Vagina (tissue), 2 donors: ENCODE measurements at regions not wholly inside any gene's neighbourhood (a gene's known extent, or its start where the extent isn't known, plus 50 kb on each side); places are given as distances from the start of the nearest gene placed in this dataset.

Source experiments
- DNase-seq, 2 donors: peaks; one replicate each; pipeline ENCODE4 v3.0.0-alpha.2; 2017; ENCODE audit errors: extremely low spot score in 2 of 2
- H3K27ac ChIP-seq: fragments of 200-600 bp; sonication (generic); one replicate; pipeline ENCODE4 v1.5.1; 2019
- H3K27me3 ChIP-seq: fragments of 200-600 bp; sonication (generic); one replicate; pipeline ENCODE4 v1.5.1; 2019
- H3K36me3 ChIP-seq, 2 donors: fragments of 200-600 bp; sonication (generic); one replicate each; pipeline ENCODE4 v1.5.1; 2017 to 2019
- H3K4me1 ChIP-seq: fragments of 200-600 bp; sonication (generic); one replicate; pipeline ENCODE4 v1.5.1; 2019
- H3K4me3 ChIP-seq, 2 donors: fragments of 200-600 bp; sonication (generic); 1 replicate in 1 of 2; 2 replicates in 1 of 2; pipeline ENCODE4 v1.5.1; 2016 to 2019
- H3K9me3 ChIP-seq: fragments of 200-600 bp; sonication (generic); one replicate; pipeline ENCODE4 v1.5.1; 2019
- CTCF ChIP-seq, 3 experiments: fragments of 450-650 bp in 2 of 3; fragments of 200-600 bp in 1 of 3; sonication (generic) in 1 of 3; IDR thresholded peaks; one replicate each; pipeline ENCODE4 v1.5.1; 2017 to 2019; ENCODE audit warnings: antibody characterized with exemption in 3 of 3, mild to moderate bottlenecking in 2 of 3, moderate library complexity in 2 of 3
- POLR2A ChIP-seq, 2 donors: fragments of 450-650 bp; IDR thresholded peaks; one replicate each; pipeline ENCODE4 v1.6.1; 2017; ENCODE audit warnings: antibody characterized with exemption in 2 of 2, mild to moderate bottlenecking in 2 of 2, moderate library complexity in 2 of 2
- POLR2AphosphoS5 ChIP-seq, 2 donors: sonication (generic); formaldehyde crosslinking; IDR thresholded peaks; one replicate each; pipeline ENCODE4 v1.9.0; 2017; ENCODE audit warnings: antibody characterized with exemption in 2 of 2, mild to moderate bottlenecking in 2 of 2, low read depth in 1 of 2; ENCODE audit not compliant: insufficient read depth in 1 of 2
- intact Hi-C: fragments of 100-400 bp; cut with DNase I; formaldehyde crosslinking; loops from one replicate; pipeline ENCODE4 v1.15.1; 2023

GRCh38 chr1:98104289-98104688 is 183.5 kb upstream of the DPYD start:
- intact Hi-C loops, result no loop called here

GRCh38 chr1:98103617-98104285 is 182.9 kb upstream of the DPYD start:
- no peaks in the 10 kb centered on the region for H3K36me3 ChIP-seq
- no peaks in the 10 kb centered on the region for H3K27me3 ChIP-seq
- no peak for DNase-seq
- no peaks in the 10 kb centered on the region for H3K9me3 ChIP-seq
- TF ChIP-seq POLR2AphosphoS5 (IDR thresholded peaks at IDR 0.05; ENCODE audit: insufficient read depth in 1 of 2, low read depth in 1 of 2) (no peak), CTCF (IDR thresholded peaks at IDR 0.05) (no peak), POLR2A (IDR thresholded peaks at IDR 0.05) (no peak)
- H3K4me1 ChIP-seq, result no peaks in the 10 kb centered on the region
- no peak overlapping the region for H3K27ac ChIP-seq
- H3K4me3 ChIP-seq, result no peak overlapping the region
- intact Hi-C loops, result no loop called here

More at GRCh38 chr1:98104289-98104688, 183.5 kb upstream of the DPYD start:
- TF ChIP-seq POLR2A (IDR thresholded peaks at IDR 0.05) (no peak), POLR2AphosphoS5 (IDR thresholded peaks at IDR 0.05; ENCODE audit: insufficient read depth in 1 of 2, low read depth in 1 of 2) (no peak), CTCF (IDR thresholded peaks at IDR 0.05) (no peak)
- Histone ChIP-seq H3K36me3 (no peaks in the 10 kb centered on the region), H3K27ac (no peak overlapping the region), H3K9me3 (no peaks in the 10 kb centered on the region), H3K4me3 (no peak overlapping the region), H3K27me3 (no peaks in the 10 kb centered on the region), H3K4me1 (no peaks in the 10 kb centered on the region)
- DNase-seq, result no peak

DNA sequence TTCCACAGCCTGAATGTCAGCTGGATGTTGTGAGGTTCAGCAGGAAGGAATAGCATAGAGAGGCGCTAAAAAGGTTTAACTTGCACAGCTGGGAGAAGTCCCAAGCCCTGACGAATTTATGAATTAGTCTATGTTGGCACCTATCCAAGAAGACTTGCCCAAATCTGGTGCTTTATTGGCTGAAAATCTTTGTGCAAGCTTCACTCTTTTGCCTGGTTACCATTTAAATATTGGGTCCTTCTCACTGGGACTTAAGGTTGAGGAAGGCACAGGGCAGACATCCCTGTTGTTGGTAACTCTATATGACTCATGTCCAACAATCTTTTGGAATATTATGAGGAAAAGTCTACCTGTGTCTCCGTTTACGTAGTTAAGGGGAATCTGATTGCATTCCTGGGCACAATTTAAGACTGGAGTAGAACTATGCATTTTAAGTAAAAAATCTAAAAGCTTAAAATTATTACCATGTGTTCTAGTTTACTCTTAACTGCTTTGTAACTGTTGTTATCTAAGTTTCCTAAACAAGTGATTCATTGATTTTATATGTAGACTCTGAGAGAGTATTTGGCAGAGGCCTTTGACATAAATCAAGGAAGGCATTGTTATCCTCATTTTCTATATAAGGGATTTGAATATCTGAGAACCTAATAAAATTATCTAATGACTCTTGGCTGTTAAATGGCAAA is 181.7 kb upstream of the DPYD start:
- DNase-seq, result no peak
- Histone ChIP-seq H3K9me3 (no peaks in the 10 kb centered on the region), H3K27me3 (no peaks in the 10 kb centered on the region), H3K4me1 (no peaks in the 10 kb centered on the region), H3K27ac (no peak overlapping the region), H3K4me3 (no peak overlapping the region), H3K36me3 (no peaks in the 10 kb centered on the region)
- no peak for TF ChIP-seq POLR2A (IDR thresholded peaks at IDR 0.05)
- TF ChIP-seq POLR2AphosphoS5 (IDR thresholded peaks at IDR 0.05; ENCODE audit: insufficient read depth in 1 of 2, low read depth in 1 of 2), result no peak
- no peak for TF ChIP-seq CTCF (IDR thresholded peaks at IDR 0.05)
- intact Hi-C loops, result no loop called here

DNA sequence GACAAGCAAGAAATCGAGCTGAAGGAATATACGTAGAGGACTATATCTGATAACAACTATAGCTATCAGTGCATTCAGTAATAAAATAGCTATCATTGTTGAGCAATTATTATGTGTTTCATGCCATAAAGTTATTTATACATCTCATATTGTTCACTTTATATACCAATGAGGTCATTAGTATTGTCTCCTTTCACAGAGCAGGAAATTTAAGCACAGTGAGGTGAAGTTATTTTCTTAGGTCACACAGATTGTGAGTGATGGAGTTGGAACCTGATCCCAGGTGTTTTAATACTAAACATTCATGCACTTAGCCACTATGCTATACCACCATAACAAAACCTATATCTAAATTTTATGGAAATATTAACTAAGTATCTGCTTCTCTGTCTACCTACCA is 180.5 kb upstream of the DPYD start:
- intact Hi-C loops, result no loop called here
- H3K4me1 ChIP-seq, result no peaks in the 10 kb centered on the region
- H3K4me3 ChIP-seq, result no peak overlapping the region
- H3K27ac ChIP-seq, result no peak overlapping the region
- DNase-seq, result no peak
- H3K9me3 ChIP-seq, result no peaks in the 10 kb centered on the region
- no peaks in the 10 kb centered on the region for H3K36me3 ChIP-seq
- TF ChIP-seq CTCF (IDR thresholded peaks at IDR 0.05) (no peak), POLR2A (IDR thresholded peaks at IDR 0.05) (no peak), POLR2AphosphoS5 (IDR thresholded peaks at IDR 0.05; ENCODE audit: insufficient read depth in 1 of 2, low read depth in 1 of 2) (no peak)
- no peaks in the 10 kb centered on the region for H3K27me3 ChIP-seq

- intact Hi-C loops, result no loop called here
- TF ChIP-seq CTCF (IDR thresholded peaks at IDR 0.05) (no peak), POLR2A (IDR thresholded peaks at IDR 0.05) (no peak), POLR2AphosphoS5 (IDR thresholded peaks at IDR 0.05; ENCODE audit: insufficient read depth in 1 of 2, low read depth in 1 of 2) (no peak)
- no peak for DNase-seq
- H3K36me3 ChIP-seq, result no peaks in the 10 kb centered on the region
- H3K4me1 ChIP-seq, result no peaks in the 10 kb centered on the region
- H3K27me3 ChIP-seq, result no peaks in the 10 kb centered on the region
- H3K4me3 ChIP-seq, result no peak overlapping the region
- no peaks in the 10 kb centered on the region for H3K9me3 ChIP-seq
- no peak overlapping the region for H3K27ac ChIP-seq
Observed at GRCh38 chr1:98099501-98099900, 178.7 kb upstream of the DPYD start.
